ENCODE measurements at regions not wholly inside any gene's neighbourhood (a gene's known extent, or its start where the extent isn't known, plus 50 kb on each side); places are given as distances from the start of the nearest gene placed in this dataset.
"Not testable (repeated sequence)": the region's sequence is repeated elsewhere in the genome, so short reads cannot be mapped to it uniquely, and the experiment has no call there.

DNA sequence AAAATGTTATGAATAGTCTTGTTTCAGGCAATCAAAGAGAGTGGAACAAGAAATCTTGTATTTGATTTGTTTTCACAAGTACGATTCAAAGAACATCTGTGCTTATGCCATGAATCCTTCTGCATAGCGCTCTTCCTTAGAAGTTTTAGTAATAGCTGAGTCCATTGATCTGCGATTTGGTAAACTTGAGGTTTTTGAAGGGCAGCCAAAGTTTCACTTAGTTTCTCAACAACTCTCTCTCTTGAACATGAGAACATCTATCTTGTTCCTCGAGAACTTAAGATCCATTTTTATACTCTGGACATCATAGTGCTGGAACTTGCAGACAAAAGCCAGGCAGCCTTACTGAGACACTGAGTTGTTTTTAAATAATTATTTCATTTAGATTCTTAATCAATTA lies 96.2 kb upstream of the USP15 start:
- no peak for DNase-seq

DNA sequence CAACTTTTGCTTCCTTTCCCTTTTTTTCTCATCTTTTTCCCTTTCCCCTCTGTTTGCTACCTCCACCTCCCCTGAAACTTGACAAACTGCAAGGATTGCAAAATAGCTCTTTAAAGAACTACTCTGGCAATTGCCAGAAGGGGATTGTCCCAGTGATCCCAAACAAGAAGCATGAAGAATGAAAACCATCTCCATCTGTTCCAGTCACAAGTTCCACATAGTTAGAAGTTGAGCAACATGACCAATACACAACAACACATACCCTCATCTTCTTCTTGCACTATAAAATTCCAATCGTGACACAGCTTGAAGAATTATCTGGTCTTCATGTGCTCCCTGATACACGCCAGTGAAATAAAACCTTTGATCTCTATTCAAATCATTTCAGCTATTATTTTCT lies 93.7 kb upstream of the USP15 start:
- DNase-seq, result no peak

DNA sequence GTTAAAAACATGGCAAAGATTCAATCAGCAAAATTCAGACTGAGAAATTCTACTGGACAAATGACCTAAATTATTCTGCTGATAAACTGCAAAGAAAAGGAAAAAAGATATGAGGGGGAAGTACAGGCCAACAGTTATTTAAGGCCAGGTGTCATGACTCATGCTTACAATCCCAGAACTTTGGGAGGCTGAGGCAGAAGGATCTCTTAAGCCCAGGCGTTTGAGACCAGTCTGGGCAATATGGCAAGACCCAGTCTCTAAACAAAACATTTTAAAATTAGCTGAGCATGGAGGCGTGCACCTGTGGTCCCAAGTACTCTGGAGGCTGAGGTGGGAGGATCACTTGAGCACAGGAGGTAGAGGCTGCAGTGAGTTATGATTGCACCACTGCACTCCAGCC lies 91.8 kb upstream of the USP15 start:
- DNase-seq, result no peak

DNA sequence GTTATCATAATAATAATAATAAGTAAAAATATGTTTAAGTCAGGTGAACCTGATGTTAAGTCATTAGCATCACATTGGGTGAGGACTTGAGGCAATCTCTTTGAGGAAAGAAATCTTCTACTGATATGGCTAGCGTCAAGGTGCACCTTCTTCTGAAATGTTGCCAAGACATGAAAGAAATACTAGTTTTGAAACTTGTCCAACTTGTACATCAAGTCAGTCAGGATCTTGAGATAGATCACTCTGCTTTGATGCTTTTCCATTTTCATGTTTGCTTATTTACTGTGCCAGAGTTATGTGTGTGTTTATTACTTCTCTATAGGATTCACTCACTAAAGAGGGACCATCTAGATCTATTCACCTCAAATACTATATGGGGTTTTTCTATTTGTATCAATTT lies 90.0 kb upstream of the USP15 start:
- no peak for DNase-seq

DNA sequence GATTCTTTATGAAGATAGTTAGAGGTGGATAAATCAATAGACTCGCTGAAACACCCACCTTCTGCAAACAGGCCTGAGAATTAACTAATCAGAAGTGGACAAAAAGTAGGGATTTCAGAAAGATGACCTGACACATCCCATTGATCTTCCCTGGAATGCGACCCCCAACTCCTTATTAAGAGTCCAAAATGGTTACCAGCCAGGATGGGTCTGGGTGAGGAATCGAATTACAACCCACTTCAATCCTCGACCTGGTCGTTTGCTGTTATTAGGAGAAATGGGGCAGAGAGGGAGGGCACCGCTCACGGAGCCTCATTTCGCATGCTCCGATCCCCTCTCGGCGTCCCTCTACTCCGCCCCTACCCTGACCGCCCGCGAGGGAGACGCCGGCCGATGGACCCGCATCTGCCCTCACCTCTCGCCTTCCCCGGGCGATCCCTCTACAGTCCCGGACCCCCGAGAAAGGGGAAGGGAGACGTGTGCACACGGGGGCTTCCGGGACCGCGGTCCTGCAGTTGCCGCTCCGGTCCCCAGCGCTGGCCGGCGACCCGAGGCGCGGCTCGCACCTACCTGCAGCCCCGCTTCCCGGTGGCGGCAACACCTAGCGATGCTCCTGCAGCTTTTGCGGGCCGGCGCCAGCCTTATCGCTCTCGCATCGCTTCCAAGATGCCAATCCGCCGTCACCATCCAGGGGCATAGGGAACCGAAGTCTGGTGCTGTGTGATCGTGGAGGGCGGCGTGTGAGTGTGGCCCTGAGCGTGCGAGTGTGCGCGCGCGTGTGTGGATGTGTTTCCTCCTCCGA lies 69.3 kb upstream of the USP15 start:
- DNase-seq, result peak; percentile 39

DNA sequence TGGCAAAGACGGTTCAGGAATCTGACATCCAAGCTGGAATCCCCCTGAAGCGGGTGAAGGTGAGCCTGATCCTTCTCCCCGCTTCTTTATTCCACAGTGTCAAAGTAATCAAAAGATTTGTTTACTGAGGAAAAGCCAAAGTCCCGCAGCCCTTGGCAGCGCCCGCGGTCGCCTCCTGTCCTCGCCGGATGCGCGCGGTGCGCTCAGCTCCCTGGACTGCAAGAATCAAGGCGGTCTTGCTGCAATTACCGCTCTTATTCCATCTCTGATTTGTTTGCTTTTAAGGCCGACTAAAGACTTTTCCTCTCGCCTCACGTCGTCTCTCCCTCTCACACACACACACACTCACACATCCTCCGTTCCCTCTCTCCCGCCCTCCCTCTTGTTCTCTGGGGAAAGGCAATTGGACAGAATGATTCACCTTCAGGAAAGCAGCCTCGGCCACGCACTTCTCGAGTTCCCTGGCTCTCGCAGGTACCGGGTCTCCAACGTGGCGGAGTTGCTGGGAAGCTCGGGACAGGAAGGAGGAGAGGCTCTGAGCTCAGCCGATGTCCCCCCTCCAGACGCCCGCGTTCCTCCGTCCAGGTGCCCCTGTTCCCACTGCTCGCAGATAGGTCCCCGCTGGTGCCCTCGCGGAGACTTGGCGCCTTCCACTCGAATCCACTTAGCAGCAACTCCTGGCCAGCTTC lies 68.6 kb upstream of the USP15 start:
- peak; percentile 55 for DNase-seq

DNA sequence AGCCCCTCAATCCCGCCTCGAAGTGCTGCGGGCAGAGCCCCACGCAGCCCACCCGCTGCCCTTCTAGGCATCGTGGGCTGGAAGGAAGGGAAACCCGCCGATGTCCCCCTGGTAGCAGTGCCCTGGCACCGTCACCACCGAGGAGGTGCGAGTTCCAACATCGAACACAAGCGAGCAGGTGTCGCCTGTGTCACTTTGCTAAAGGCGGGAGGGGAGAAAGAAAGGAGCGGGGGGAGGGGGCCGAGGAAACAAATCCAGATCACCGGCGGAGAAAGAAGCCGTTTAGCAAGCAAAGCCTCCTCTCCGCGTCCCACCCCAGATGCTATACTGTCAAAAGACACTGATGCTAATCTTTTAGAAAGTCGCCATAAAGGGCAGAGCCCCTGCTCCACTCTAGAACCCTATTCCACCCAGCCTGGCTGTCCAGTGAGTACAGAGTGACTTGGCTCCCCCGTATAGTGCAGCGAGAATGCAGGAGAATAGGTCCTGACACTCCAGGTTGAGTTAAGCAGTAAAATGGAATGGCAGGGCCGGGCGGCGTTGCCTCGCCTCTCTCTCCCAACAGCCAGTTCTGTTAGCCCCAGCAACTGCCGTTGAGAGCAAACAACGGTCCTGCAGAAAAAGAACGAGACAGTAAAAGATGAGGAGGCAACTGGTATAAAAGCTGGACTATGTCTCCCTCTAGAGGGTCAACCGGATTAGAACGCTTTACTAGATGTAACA lies 67.9 kb upstream of the USP15 start:
- DNase-seq, result peak; percentile 98

DNA sequence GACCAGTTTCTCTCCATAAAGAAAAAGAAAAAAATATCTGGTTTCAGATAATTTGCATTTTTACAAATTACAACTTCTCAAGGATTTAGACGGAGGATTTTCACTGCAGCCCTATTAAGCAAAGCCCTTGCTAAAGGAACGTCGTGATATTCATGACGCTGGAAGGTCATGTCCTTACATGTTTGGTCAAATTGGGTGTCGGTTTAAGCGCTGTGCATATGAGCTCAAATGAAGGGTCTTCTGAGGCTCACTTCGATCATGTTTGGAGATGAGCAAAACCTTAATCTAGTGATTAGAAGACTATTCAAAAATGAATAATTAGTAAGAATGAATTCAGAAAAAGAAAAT lies 67.3 kb upstream of the USP15 start:
- DNase-seq, result no peak

DNA sequence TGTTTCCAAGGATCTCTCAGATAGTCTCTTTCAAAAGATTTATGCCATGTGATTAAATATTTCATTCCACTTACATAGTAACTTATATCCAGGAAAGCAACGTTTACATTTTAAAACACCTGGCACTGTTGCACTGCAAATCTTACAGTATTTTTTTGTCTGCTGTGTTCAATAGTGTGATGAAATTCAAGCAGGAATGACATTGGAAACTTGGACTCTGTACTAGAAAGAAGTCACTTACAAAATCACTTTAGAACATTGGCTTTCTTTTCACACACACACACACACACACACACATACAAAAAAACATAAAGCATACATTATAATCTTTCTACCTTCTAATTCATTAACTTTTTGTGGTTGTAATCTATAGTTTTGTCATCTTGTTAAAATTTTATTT lies 66.2 kb upstream of the USP15 start:
- no peak for DNase-seq

DNA sequence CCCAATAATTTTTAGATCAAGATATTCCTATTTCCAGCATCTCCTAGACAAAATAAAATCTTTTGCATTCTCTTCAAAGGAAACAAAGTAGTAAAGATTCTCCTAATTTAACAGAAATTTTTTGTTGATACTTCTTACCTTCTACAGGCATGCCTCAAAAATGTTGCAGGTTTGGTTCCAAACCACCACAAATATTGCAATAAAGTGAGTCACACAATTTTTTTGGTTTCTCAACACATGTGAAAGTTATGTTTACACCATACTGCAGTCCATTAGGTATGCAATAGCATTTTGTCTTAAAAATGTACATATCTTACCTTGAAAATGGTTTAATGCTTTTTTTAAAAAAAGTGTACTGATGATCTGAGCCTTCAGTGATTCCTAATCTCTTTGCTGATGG lies 65.6 kb upstream of the USP15 start:
- no peak for DNase-seq

DNA sequence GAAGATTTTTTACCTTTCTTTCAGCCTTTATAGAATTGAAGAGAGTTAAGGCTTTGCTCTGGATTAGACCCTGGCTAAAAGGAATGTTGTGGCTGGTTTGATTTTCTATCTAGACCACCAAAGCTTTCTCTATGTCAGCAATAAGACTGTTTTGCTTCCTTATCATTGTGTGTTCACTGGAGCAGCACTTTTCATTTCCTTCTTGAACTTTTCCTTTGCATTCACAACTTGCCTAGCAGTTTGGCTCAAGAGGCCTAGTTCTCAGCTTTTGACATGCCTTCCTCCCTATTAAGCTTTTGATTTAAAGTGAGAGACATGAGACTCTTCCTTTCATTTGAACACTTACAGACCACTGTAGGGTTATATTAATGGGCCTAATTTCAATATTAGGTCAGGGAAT lies 64.1 kb upstream of the USP15 start:
- DNase-seq, result no peak

DNA sequence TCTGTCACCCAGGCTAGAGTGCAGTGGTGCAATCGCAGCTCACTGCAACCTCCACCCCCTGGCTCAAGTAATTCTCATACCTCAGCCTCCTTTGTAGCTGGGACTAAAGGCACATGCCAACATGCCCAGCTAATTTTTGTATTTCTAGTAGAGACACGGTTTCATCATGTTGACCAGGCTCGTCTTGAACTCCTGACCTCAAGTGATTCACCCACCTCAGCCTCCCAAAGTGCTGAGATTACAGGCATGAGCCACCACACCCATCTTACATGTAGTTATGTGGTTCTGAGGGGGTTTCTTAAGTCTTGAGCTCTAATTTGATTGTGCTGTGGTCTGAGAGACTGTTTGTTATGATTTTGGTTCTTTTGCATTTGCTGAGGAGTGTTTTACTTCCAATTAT lies 57.3 kb upstream of the USP15 start:
- not testable (repeated sequence) for DNase-seq

DNA sequence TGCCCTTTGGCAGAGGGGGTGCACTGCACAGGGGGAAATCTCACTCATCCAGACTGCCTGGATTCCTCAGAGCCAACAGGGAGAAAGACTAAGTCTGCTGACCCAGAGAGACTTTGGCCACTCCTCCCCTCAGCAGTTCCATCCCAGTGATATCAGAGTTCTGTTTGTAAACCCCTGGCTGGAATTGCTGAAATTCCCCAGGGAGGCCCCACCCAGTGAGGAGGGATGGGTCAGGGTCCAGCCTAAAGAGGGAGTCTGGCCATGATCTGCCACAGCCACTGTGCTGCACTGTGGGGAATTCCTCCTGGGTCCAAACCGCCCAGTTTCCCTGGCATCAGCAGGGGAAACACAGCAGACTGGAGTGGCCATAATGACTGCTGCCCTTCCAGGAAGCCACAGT lies 54.9 kb upstream of the USP15 start:
- no peak for DNase-seq

DNA sequence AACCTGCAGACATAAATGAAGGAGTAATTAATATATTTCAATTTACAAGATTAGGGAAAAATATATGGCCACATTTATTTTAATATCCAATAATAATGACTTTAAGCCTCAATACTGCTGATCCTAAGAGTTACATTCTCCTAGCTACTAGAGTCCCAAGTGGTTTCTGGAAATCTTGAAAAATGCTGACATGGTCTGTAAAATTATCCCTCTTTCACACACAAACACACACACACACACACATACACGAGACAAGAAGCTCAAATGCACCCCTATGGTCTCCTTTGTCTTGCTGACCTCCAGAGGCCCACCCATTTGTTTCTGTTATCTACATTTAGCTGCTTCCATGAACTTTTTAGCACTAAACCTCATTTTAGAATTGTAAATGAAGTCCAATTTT lies 53.0 kb upstream of the USP15 start:
- no peak for DNase-seq
